Hepatocyte (in vitro differentiated cells): ENCODE measurements at regions not wholly inside any gene's neighbourhood (a gene's known extent, or its start where the extent isn't known, plus 50 kb on each side); places are given as distances from the start of the nearest gene placed in this dataset.
A peak's percentile ranks its signal among the peaks of the same experiment; 100 is the strongest.

Experiments used
- DNase-seq: peaks from one replicate; pipeline ENCODE4 v3.0.0-alpha.2; 2016; ENCODE audit warnings: low spot score
- H2AFZ ChIP-seq: fragments of 200-600 bp; sonication (generic); 2 replicates; pipeline ENCODE4 v1.6.0; 2016; ENCODE audit warnings: antibody characterized with exemption, mild to moderate bottlenecking
- H3K27ac ChIP-seq: fragments of 200-600 bp; sonication (generic); 2 replicates; pipeline ENCODE4 v1.5.1; 2016; ENCODE audit warnings: mild to moderate bottlenecking
- H3K27me3 ChIP-seq: fragments of 200-600 bp; sonication (generic); 2 replicates; pipeline ENCODE4 v1.6.1; 2016
- H3K36me3 ChIP-seq: fragments of 200-600 bp; sonication (generic); replicated peaks from 2 replicates; pipeline ENCODE4 v1.5.1; 2016; ENCODE audit warnings: low read depth; ENCODE audit not compliant: insufficient read depth
- H3K4me1 ChIP-seq: fragments of 200-600 bp; sonication (generic); 2 replicates; pipeline ENCODE4 v1.5.1; 2016; ENCODE audit warnings: mild to moderate bottlenecking, moderate library complexity; ENCODE audit not compliant: insufficient read depth
- H3K4me2 ChIP-seq: fragments of 200-600 bp; sonication (generic); 2 replicates; pipeline ENCODE4 v1.6.0; 2016
- H3K4me3 ChIP-seq: fragments of 200-600 bp; sonication (generic); 2 replicates; pipeline ENCODE4 v1.5.1; 2016; ENCODE audit warnings: mild to moderate bottlenecking
- H3K79me2 ChIP-seq: fragments of 200-600 bp; sonication (generic); 2 replicates; pipeline ENCODE4 v1.6.0; 2017; ENCODE audit warnings: mild to moderate bottlenecking
- H3K9me2 ChIP-seq: fragments of 200-600 bp; sonication (generic); replicated peaks from 2 replicates; pipeline ENCODE4 v1.6.0; 2017; ENCODE audit warnings: mild to moderate bottlenecking; ENCODE audit not compliant: insufficient read depth
- H3K9me3 ChIP-seq: fragments of 200-600 bp; sonication (generic); 2 replicates; pipeline ENCODE4 v1.5.1; 2016; ENCODE audit warnings: low read depth, mild to moderate bottlenecking
- H4K20me1 ChIP-seq: fragments of 200-600 bp; sonication (generic); 2 replicates; pipeline ENCODE4 v1.6.0; 2016; ENCODE audit warnings: mild to moderate bottlenecking; ENCODE audit not compliant: insufficient read depth, poor library complexity, severe bottlenecking
- EZH2 ChIP-seq: fragments of 200-600 bp; sonication (generic); IDR thresholded peaks from 2 replicates; pipeline ENCODE4 v1.6.1; 2016; ENCODE audit warnings: antibody characterized with exemption, mild to moderate bottlenecking, borderline replicate concordance
- EZH2phosphoT487 ChIP-seq: fragments of 200-600 bp; sonication (generic); IDR thresholded peaks from one replicate; pipeline ENCODE4 v1.6.1; 2018; ENCODE audit warnings: antibody characterized with exemption, mild to moderate bottlenecking, low read depth, moderate library complexity; ENCODE audit not compliant: unreplicated experiment, severe bottlenecking
- WGBS: methylation state at CpG from one replicate; pipeline ENCODE4 v1.1.6; 2016; ENCODE audit warnings: low lambda C conversion rate; ENCODE audit errors: missing lambda C conversion rate; 5-methylcytosine and 5-hydroxymethylcytosine counted together
- TF ChIP-seq, protein P1 (sequence below): fragments of 200-600 bp; sonication (generic); IDR thresholded peaks from 2 replicates; pipeline ENCODE4 v1.5.1; 2016; ENCODE audit warnings: antibody characterized with exemption, mild to moderate bottlenecking; ENCODE audit not compliant: poor library complexity

GRCh38 chr14:48140804-48141203 is 465.4 kb upstream of the MDGA2 start:
- H3K79me2 ChIP-seq, result no peaks in the 10 kb centered on the region
- no peaks in the 10 kb centered on the region for H3K36me3 ChIP-seq
- no peaks in the 10 kb centered on the region for H3K4me1 ChIP-seq
- no peak overlapping the region for H3K4me2 ChIP-seq
- H3K9me3 ChIP-seq, result no peaks in the 10 kb centered on the region
- H2AFZ ChIP-seq, result no peak overlapping the region
- no peak overlapping the region for H3K4me3 ChIP-seq
- DNase-seq, result no peak
- TF ChIP-seq EZH2 (no peak), EZH2phosphoT487 (no peak)
- TF ChIP-seq, protein P1, sequence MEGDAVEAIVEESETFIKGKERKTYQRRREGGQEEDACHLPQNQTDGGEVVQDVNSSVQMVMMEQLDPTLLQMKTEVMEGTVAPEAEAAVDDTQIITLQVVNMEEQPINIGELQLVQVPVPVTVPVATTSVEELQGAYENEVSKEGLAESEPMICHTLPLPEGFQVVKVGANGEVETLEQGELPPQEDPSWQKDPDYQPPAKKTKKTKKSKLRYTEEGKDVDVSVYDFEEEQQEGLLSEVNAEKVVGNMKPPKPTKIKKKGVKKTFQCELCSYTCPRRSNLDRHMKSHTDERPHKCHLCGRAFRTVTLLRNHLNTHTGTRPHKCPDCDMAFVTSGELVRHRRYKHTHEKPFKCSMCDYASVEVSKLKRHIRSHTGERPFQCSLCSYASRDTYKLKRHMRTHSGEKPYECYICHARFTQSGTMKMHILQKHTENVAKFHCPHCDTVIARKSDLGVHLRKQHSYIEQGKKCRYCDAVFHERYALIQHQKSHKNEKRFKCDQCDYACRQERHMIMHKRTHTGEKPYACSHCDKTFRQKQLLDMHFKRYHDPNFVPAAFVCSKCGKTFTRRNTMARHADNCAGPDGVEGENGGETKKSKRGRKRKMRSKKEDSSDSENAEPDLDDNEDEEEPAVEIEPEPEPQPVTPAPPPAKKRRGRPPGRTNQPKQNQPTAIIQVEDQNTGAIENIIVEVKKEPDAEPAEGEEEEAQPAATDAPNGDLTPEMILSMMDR, result no peak
- H3K9me2 ChIP-seq, result no peaks in the 10 kb centered on the region
- WGBS, result 82% methylated on average over 3 of the region's 3 CpGs
- no peaks in the 10 kb centered on the region for H4K20me1 ChIP-seq
- no peak overlapping the region for H3K27ac ChIP-seq
- H3K27me3 ChIP-seq, result no peaks in the 10 kb centered on the region

DNA sequence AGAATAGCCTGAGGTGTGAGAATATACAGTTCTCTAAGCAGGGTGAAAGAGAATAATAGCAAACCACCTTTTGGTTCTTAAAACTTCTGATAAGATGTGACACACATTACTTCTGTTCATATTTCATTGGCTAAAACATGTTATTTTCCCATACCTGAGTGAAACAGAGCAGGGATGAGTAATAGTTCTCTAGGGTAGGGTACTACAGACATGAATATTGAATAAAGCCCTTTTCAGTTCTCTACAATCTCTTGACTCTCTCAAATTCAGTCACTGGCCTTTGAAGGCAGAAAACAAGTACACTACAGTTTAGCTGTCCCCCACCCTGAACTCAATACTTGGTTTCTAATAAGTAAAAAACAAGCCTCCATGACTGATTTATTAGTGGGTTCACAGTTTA is 454.1 kb upstream of the MDGA2 start:
- Histone ChIP-seq H3K4me2 (no peak overlapping the region), H3K79me2 (no peaks in the 10 kb centered on the region), H3K27me3 (no peaks in the 10 kb centered on the region), H3K4me3 (no peak overlapping the region), H3K4me1 (no peaks in the 10 kb centered on the region), H2AFZ (no peak overlapping the region), H3K9me3 (no peaks in the 10 kb centered on the region), H3K36me3 (no peaks in the 10 kb centered on the region), H3K27ac (no peak overlapping the region), H4K20me1 (no peaks in the 10 kb centered on the region), H3K9me2 (no peaks in the 10 kb centered on the region)
- TF ChIP-seq EZH2phosphoT487 (no peak), EZH2 (no peak)
- TF ChIP-seq, protein P1, result no peak
- no peak for DNase-seq

- Histone ChIP-seq H3K27me3 (no peaks in the 10 kb centered on the region), H3K9me3 (no peaks in the 10 kb centered on the region), H3K79me2 (no peaks in the 10 kb centered on the region), H4K20me1 (no peaks in the 10 kb centered on the region), H3K4me2 (no peak overlapping the region), H3K4me3 (no peak overlapping the region), H2AFZ (no peak overlapping the region), H3K9me2 (no peaks in the 10 kb centered on the region), H3K36me3 (no peaks in the 10 kb centered on the region), H3K27ac (no peak overlapping the region), H3K4me1 (no peaks in the 10 kb centered on the region)
- TF ChIP-seq, protein P1, result no peak
- TF ChIP-seq EZH2phosphoT487 (no peak), EZH2 (no peak)
- 80% methylated on average over 5 of the region's 5 CpGs for WGBS
- no peak for DNase-seq
Measured at GRCh38 chr14:48127674-48128073, 452.3 kb upstream of the MDGA2 start.

DNA sequence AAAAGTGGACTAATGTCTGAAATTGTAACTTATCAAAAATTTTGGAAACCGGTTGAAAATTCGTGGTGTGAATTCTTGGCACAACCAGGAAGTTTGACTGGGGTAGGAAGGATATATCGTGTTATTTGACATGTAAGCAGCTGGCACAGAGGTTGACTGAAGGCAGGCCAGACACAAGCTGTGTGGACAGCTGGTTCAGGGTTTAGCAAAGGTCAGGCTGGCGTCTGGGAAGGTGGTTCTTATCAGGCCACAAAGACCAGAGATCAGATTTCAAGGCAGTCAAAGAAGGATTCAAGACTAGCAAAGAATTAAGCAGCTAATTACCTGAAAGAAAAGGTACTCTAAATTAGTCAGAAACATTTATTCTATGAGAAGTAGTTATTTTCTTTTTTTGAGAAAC is 450.2 kb upstream of the MDGA2 start:
- no peaks in the 10 kb centered on the region for H3K79me2 ChIP-seq
- no peaks in the 10 kb centered on the region for H3K27me3 ChIP-seq
- no peak overlapping the region for H3K27ac ChIP-seq
- WGBS, result 26% methylated on average over 4 of the region's 4 CpGs
- no peaks in the 10 kb centered on the region for H3K4me1 ChIP-seq
- H3K9me2 ChIP-seq, result no peaks in the 10 kb centered on the region
- H3K4me3 ChIP-seq, result no peak overlapping the region
- peak; percentile 7 for DNase-seq
- H3K9me3 ChIP-seq, result no peaks in the 10 kb centered on the region
- no peaks in the 10 kb centered on the region for H4K20me1 ChIP-seq
- no peak overlapping the region for H2AFZ ChIP-seq
- H3K4me2 ChIP-seq, result no peak overlapping the region
- H3K36me3 ChIP-seq, result no peaks in the 10 kb centered on the region
- TF ChIP-seq EZH2phosphoT487, result no peak
- TF ChIP-seq EZH2, result no peak
- TF ChIP-seq, protein P1, result no peak
